A673 (cell line): ENCODE measurements at regions not wholly inside any gene's neighbourhood (a gene's known extent, or its start where the extent isn't known, plus 50 kb on each side); places are given as distances from the start of the nearest gene placed in this dataset.

ENCODE experiments used
- BruUV-seq: library from RNA; stranded (reverse); fragments of 400-500 nt; replicated peaks from 2 replicates; lab custom pipeline; 2021; lab: Mats Ljungman, UMichigan
- CTCF ChIA-PET: fragments of 300-600 bp; sonication (Branson Sonifier 250); formaldehyde crosslinking; loops from one replicate; lab custom pipeline; 2022; ENCODE audit warnings: antibody characterized with exemption; lab: Charles Lee
- POLR2A ChIA-PET: fragments of 300-600 bp; sonication (Branson Sonifier 250); formaldehyde crosslinking; loops from one replicate; lab custom pipeline; 2022; ENCODE audit warnings: antibody characterized with exemption; ENCODE audit not compliant: low non-redundant PET; lab: Charles Lee
- DNase-seq: peaks from one replicate; pipeline ENCODE4 v3.0.0-alpha.2; 2015; ENCODE audit warnings: low spot score
- H3K27ac ChIP-seq: fragments of 200-600 bp; sonication (generic); 2 replicates; pipeline ENCODE4 v1.5.1; 2016; ENCODE audit warnings: mixed run types, low read depth, mild to moderate bottlenecking, mixed read lengths, antibody characterized with exemption, low read length; ENCODE audit not compliant: poor library complexity, severe bottlenecking
- H3K27me3 ChIP-seq: fragments of 200-600 bp; sonication (generic); replicated peaks from 2 replicates; pipeline ENCODE4 v1.6.1; 2017; ENCODE audit warnings: mixed run types, low read depth, mild to moderate bottlenecking, mixed read lengths, antibody characterized with exemption, low read length; ENCODE audit not compliant: insufficient read depth, poor library complexity
- H3K36me3 ChIP-seq: fragments of 200-600 bp; sonication (generic); 2 replicates; pipeline ENCODE4 v1.6.1; 2016; ENCODE audit warnings: mixed run types, mild to moderate bottlenecking, mixed read lengths, antibody characterized with exemption, low read length; ENCODE audit not compliant: insufficient read depth, poor library complexity, severe bottlenecking
- H3K4me1 ChIP-seq: fragments of 200-600 bp; sonication (generic); 2 replicates; pipeline ENCODE4 v1.6.1; 2017; ENCODE audit warnings: mixed run types, mild to moderate bottlenecking, mixed read lengths, antibody characterized with exemption, low read length; ENCODE audit not compliant: insufficient read depth, poor library complexity, severe bottlenecking
- H3K4me3 ChIP-seq: fragments of 200-600 bp; sonication (generic); 2 replicates; pipeline ENCODE4 v1.5.1; 2016; ENCODE audit warnings: low read depth, mixed run types, mild to moderate bottlenecking, mixed read lengths, low read length; ENCODE audit not compliant: poor library complexity, severe bottlenecking
- H3K9me3 ChIP-seq: fragments of 200-600 bp; sonication (generic); 2 replicates; pipeline ENCODE4 v1.6.1; 2016; ENCODE audit warnings: mixed run types, low read depth, mild to moderate bottlenecking, mixed read lengths, antibody characterized with exemption, low read length; ENCODE audit not compliant: poor library complexity, severe bottlenecking
- EZH2 ChIP-seq: fragments of 200-600 bp; sonication (generic); IDR thresholded peaks from 2 replicates; pipeline ENCODE4 v1.6.1; 2017; ENCODE audit warnings: borderline replicate concordance, low read depth, mild to moderate bottlenecking, mixed read lengths, antibody characterized with exemption, low read length; ENCODE audit not compliant: poor library complexity, severe bottlenecking
- intact Hi-C: fragments of 100-400 bp; cut with micrococcal nuclease; formaldehyde crosslinking; loops from one replicate; pipeline ENCODE4 v1.10.0; 2022; ENCODE audit not compliant: unreplicated experiment
- TF ChIP-seq, protein P1 (sequence below): fragments of 300-800, 200-600 bp; sonication (generic); conservative IDR thresholded peaks from 2 replicates; pipeline ENCODE4 v1.5.1; 2017; ENCODE audit warnings: low read depth, mild to moderate bottlenecking, antibody characterized with exemption, low read length, moderate library complexity, mixed read lengths

DNA sequence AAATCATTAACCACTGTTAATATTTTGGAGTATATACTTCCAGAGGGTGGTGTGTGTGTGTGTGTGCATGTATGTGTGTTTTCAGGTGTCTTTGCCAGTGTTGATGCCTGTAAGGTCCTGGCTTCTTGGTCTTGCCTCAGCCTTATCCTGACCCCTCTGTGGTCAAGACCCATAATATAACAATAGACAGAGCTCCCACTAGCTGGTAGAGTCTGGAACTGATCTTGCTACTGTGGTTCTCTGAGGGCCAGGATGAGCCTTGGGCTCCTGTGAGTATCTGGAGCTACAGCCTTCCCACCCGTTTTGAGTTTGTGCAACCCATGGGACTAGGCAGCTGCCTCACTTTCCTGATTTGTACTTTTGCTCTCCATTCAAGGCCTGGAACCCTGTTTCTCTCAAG, 191.0 kb downstream of the IBTK start:
- H3K4me1 ChIP-seq: peaks cover 18% of the 10 kb centered on the region
- intact Hi-C loops: no loop called here

DNA sequence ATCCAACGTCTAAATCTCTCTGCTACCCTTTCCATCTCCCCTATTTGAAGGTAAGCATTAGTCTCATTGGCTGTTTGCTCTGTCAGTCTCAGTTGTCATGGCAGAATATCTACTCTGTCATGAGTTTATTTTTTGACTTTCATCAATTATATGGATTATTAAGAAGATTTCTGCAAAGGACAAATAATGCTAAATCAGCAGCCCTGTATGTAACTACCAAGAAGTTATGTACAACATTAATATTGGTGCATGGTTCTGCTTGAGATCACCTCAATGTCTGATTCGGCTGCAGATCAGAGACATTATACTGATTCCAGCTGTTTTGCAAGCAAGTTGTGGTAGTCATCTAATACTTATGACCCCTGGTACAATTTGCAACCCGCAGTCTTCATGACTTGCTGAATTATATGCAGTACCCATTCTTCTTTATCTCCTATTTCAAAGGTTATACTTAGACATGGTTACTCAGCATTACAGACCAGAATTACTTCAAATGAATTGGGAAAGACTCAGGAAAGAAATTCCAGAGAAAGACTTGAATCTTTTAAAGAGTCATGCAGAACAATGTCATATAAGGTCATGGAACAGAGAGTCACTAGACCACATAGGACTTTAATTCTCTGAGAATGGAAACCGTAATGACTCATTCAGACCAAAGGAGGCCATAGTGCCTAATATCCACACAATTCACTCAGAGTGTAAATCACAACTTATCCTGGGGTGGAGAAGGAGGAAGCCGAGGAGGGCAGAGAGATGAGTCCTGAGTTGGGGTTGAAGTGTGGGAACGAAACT, 201.4 kb downstream of the IBTK start:
- TF ChIP-seq, protein P1, sequence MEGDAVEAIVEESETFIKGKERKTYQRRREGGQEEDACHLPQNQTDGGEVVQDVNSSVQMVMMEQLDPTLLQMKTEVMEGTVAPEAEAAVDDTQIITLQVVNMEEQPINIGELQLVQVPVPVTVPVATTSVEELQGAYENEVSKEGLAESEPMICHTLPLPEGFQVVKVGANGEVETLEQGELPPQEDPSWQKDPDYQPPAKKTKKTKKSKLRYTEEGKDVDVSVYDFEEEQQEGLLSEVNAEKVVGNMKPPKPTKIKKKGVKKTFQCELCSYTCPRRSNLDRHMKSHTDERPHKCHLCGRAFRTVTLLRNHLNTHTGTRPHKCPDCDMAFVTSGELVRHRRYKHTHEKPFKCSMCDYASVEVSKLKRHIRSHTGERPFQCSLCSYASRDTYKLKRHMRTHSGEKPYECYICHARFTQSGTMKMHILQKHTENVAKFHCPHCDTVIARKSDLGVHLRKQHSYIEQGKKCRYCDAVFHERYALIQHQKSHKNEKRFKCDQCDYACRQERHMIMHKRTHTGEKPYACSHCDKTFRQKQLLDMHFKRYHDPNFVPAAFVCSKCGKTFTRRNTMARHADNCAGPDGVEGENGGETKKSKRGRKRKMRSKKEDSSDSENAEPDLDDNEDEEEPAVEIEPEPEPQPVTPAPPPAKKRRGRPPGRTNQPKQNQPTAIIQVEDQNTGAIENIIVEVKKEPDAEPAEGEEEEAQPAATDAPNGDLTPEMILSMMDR: no peak
- TF ChIP-seq EZH2: no peak
- POLR2A ChIA-PET: no interaction called here
- intact Hi-C loops: no loop called here
- Histone ChIP-seq H3K4me3 (no peak overlapping the region), H3K4me1 (no peaks in the 10 kb centered on the region), H3K9me3 (no peaks in the 10 kb centered on the region), H3K36me3 (no peaks in the 10 kb centered on the region), H3K27me3 (no peaks in the 10 kb centered on the region), H3K27ac (no peak overlapping the region)
- BruUV-seq: no TSS peak
- CTCF ChIA-PET: no interaction called here
- no peak for DNase-seq

More for the DNA sequence above, 191.0 kb downstream of the IBTK start:
- ChIA-PET POLR2A (no interaction called here), CTCF (no interaction called here)
- Histone ChIP-seq H3K27me3 (no peaks in the 10 kb centered on the region), H3K9me3 (no peaks in the 10 kb centered on the region), H3K4me3 (no peak overlapping the region), H3K27ac (no peak overlapping the region), H3K36me3 (no peaks in the 10 kb centered on the region)
- DNase-seq: no peak
- BruUV-seq: no TSS peak
- TF ChIP-seq, protein P1: no peak
- TF ChIP-seq EZH2: no peak

DNA sequence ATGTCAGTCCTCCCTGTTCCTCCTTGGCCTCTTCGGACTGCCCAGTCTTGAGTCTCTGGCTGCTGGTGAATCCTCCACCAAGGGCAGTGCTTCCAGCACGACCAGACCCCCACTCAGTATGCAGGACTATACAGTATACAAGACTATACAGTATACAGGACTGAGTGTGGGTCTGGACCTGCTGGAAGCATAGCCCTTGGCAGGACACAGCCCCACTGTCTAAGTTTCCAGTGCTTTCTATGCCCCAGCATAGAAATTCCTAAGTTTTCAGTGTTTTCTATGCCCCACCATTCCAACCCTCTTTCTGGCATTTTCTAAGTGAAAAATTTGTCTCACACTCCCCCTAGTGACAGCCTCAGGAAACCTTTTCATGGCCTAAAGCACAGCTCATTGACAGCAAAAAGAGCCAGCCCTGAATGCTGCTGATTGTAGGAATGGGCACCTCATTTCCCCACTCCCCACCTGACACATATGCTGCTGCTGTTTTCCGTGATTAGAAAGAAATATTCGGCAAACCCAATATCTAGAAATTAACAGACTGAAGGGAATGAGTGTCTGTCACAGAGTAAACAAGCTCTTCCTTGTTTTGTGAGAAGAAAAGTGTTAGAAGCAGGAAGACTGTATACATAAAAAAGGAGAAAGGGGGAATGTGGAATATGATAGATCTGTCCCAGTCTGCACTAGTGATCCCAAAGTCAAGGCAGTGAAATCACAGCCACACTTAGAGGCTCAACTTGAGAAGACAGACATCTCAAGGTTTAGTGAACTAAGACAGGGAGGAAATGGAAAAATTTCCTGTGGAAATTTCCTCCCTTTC, 206.9 kb downstream of the IBTK start:
- CTCF ChIA-PET: interaction anchor here (0.5 to 1.2 kb wide), 5 partner anchors 44 to 248 kb away, joined by 3 to 6 read pairs (median 4); no protein-coding TSS in a partner anchor

More for the DNA sequence above, 206.9 kb downstream of the IBTK start:
- H3K4me3 ChIP-seq: no peak overlapping the region
- H3K36me3 ChIP-seq: no peaks in the 10 kb centered on the region
- peak; percentile 84 for DNase-seq
- H3K27ac ChIP-seq: no peak overlapping the region
- intact Hi-C loops: loop anchor here (5.0 kb wide), 1 partner anchor 1433 kb away; no protein-coding TSS in a partner anchor
- H3K27me3 ChIP-seq: no peaks in the 10 kb centered on the region
- no peaks in the 10 kb centered on the region for H3K4me1 ChIP-seq
- TF ChIP-seq EZH2: no peak
- TF ChIP-seq, protein P1: peak; percentile 87
- BruUV-seq: no TSS peak
- H3K9me3 ChIP-seq: no peaks in the 10 kb centered on the region
- POLR2A ChIA-PET: no interaction called here
